Fibroblast of the aortic adventitia (primary cell): ENCODE measurements at regions not wholly inside any gene's neighbourhood (a gene's known extent, or its start where the extent isn't known, plus 50 kb on each side); places are given as distances from the start of the nearest gene placed in this dataset.
"Not testable (repeated sequence)": the region's sequence is repeated elsewhere in the genome, so short reads cannot be mapped to it uniquely, and the experiment has no call there.

Experiments used
- DNase-seq: peaks from one replicate; pipeline ENCODE4 v3.0.0-alpha.2; 2010; ENCODE audit warnings: low read depth
- H3K4me3 ChIP-seq: 2 replicates; pipeline ENCODE4 v1.5.1; 2011; ENCODE audit warnings: low read depth, mild to moderate bottlenecking, control low read depth, low read length, moderate library complexity
- TF ChIP-seq, protein P1 (sequence below): IDR thresholded peaks from 2 replicates; pipeline ENCODE4 v1.5.1; 2011; ENCODE audit warnings: mild to moderate bottlenecking, low read length, control low read depth, inconsistent platforms; ENCODE audit not compliant: insufficient read depth

DNA sequence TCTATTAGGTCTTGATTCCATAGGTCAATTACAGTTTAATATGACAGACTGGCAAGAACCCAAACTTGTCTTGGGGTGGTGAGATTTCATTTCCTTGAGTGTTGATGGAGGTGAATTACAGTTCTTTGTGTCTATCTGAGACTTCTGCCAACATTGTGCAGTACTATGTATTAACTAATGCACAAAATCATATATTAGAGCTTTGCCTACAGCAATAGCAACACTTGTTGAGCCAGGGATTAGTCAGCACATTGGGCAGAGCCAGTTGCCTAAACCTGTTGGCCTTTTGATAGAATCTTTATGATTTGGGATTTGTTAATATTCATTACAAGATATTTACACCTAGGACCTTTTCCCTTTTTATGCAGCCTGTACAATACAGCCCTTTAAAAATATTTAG is 135.3 kb upstream of the CENPW start:
- DNase-seq, result no peak
- TF ChIP-seq, protein P1, sequence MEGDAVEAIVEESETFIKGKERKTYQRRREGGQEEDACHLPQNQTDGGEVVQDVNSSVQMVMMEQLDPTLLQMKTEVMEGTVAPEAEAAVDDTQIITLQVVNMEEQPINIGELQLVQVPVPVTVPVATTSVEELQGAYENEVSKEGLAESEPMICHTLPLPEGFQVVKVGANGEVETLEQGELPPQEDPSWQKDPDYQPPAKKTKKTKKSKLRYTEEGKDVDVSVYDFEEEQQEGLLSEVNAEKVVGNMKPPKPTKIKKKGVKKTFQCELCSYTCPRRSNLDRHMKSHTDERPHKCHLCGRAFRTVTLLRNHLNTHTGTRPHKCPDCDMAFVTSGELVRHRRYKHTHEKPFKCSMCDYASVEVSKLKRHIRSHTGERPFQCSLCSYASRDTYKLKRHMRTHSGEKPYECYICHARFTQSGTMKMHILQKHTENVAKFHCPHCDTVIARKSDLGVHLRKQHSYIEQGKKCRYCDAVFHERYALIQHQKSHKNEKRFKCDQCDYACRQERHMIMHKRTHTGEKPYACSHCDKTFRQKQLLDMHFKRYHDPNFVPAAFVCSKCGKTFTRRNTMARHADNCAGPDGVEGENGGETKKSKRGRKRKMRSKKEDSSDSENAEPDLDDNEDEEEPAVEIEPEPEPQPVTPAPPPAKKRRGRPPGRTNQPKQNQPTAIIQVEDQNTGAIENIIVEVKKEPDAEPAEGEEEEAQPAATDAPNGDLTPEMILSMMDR, result no peak
- H3K4me3 ChIP-seq, result no peak overlapping the region

DNA sequence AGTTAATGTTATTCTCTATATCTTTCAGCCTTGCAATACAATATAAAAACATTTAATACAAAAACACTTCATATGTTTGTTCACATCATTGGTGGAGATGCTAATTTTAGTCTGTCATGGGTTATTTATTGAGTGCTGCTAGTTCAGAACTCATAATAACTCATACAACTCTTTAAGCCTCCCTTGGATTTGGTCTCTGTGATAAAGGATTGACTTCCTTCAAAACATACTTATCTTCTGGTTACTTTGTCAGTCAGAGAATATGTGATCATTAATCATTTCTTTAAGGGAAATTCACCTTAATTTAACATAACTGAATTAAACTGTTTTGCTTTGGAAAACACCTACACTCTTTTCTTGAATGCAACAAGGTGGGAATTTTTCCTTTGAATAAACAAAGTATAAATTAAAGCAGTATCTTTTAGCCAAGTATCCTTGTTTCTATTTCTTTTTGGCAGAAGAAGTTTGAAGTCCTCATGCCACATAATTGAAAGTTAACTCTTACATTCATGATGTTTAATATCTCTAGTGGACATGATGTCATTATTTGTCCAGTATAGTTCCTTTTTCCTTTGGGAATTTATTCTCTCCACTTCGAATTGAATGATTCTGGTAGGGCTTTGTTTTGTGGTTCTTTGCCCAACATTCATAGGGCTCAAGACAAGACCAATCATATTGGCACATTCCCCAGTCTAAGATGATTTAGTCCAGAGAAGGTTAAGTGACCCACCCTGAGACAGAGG is 133.2 kb upstream of the CENPW start:
- TF ChIP-seq, protein P1, result no peak
- no peak overlapping the region for H3K4me3 ChIP-seq
- no peak for DNase-seq

DNA sequence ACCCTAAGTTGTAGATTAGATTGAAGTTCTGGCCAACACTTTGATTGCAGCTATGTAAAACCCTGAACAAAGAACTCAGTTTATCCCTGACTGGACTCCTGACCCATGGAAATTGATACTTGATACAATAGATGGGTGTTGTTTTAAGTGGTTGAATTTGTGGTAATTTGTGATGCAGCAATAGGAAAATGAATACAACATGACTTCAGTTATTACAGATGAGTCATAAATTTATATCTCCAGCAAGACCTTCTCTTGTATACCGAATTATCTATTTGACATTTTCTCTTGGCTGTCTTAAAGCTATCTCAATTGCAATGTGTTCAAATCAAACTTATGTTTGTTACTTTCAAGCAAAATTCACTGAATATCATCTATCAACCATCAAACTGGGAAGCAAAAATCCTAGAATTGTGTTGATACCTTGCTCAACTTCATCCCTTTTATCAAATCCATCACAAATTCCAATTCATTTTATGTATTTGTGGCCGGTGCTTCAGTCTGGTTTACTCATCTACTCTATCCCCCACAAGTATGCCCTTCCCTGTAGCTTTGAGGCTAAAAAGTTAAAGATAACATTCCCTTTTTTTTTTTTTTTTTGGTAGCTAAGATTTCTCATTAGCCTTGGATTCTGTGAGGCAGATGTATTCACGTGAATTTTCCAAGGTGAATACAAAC is 129.4 kb upstream of the CENPW start:
- DNase-seq, result peak; percentile 14
- H3K4me3 ChIP-seq, result no peak overlapping the region
- TF ChIP-seq, protein P1, result no peak

DNA sequence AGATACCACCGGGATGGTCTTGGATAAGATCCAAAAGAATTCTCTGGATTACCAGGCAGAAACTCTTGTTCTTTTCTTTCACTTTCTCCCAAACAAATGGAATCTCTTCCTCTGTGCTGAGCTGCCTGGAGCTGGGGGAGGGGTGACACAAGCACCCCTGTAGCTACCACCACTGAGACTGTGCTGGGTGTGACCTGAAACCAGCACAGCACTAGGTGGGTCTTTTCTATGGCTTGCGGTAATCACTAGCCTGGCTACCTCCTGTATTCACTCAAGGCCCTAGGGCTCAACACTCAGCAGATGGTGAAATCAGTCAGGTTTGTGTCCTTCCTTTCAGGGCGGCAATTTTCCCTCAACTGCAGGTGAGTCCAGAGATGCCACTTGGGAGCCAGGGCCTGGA is 122.4 kb upstream of the CENPW start:
- no peak overlapping the region for H3K4me3 ChIP-seq
- TF ChIP-seq, protein P1, result no peak
- no peak for DNase-seq

DNA sequence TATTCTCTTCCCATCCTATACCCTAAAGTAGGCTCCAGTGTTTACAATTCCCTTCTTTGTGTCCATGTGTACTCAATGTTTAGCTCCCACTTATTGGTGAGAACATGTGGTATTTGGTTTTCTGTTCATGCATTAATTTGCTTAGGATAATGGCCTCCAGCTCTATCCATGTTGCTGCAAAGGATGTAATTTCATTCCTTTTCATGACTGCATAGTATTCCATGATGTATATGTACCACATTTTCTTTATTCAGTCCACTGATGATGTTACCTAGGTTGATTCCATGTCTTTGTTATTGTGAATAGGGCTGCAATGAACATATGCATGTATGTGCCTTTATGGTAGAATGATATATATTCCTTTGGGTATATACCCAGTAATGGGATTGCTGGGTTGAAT is 119.0 kb upstream of the CENPW start:
- not testable (repeated sequence) for H3K4me3 ChIP-seq, DNase-seq

- H3K4me3 ChIP-seq, result no peak overlapping the region
- no peak for DNase-seq
- TF ChIP-seq, protein P1, result no peak
Observed at GRCh38 chr6:126227833-126228702, 111.8 kb upstream of the CENPW start.

- TF ChIP-seq, protein P1, result no peak
- DNase-seq, result peak; percentile 80
- H3K4me3 ChIP-seq, result no peak overlapping the region
Observed at GRCh38 chr6:126232671-126233070, 107.2 kb upstream of the CENPW start.
